ENCODE measurements at regions not wholly inside any gene's neighbourhood (a gene's known extent, or its start where the extent isn't known, plus 50 kb on each side); places are given as distances from the start of the nearest gene placed in this dataset.

- Histone ChIP-seq H3K27me3 (ENCODE audit: control insufficient read depth, insufficient read depth, low read length) (no peaks in the 10 kb centered on the region), H3K4me3 (ENCODE audit: low read depth, low read length) (no peak overlapping the region), H3K36me3 (ENCODE audit: control insufficient read depth, insufficient read depth, low read length) (no peaks in the 10 kb centered on the region)
- ChIA-PET CTCF (no interaction called here), POLR2A (no interaction called here)
- DNase-seq (ENCODE audit: low read depth), result no peak
- TF ChIP-seq, protein P1, sequence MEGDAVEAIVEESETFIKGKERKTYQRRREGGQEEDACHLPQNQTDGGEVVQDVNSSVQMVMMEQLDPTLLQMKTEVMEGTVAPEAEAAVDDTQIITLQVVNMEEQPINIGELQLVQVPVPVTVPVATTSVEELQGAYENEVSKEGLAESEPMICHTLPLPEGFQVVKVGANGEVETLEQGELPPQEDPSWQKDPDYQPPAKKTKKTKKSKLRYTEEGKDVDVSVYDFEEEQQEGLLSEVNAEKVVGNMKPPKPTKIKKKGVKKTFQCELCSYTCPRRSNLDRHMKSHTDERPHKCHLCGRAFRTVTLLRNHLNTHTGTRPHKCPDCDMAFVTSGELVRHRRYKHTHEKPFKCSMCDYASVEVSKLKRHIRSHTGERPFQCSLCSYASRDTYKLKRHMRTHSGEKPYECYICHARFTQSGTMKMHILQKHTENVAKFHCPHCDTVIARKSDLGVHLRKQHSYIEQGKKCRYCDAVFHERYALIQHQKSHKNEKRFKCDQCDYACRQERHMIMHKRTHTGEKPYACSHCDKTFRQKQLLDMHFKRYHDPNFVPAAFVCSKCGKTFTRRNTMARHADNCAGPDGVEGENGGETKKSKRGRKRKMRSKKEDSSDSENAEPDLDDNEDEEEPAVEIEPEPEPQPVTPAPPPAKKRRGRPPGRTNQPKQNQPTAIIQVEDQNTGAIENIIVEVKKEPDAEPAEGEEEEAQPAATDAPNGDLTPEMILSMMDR (IDR thresholded peaks at IDR 0.05; ENCODE audit: insufficient read depth, low read depth, low read length), result no peak
Measured at GRCh38 chr19:30083701-30084156, 141.7 kb downstream of the URI1 start.

GRCh38 chr19:30084390-30084819 is 142.4 kb downstream of the URI1 start:
- CTCF ChIA-PET, result no interaction called here
- Histone ChIP-seq H3K4me3 (ENCODE audit: low read depth, low read length) (no peak overlapping the region), H3K27me3 (ENCODE audit: control insufficient read depth, insufficient read depth, low read length) (no peaks in the 10 kb centered on the region), H3K36me3 (ENCODE audit: control insufficient read depth, insufficient read depth, low read length) (no peaks in the 10 kb centered on the region)
- TF ChIP-seq, protein P1 (IDR thresholded peaks at IDR 0.05; ENCODE audit: insufficient read depth, low read depth, low read length), result no peak
- POLR2A ChIA-PET, result no interaction called here
- DNase-seq (ENCODE audit: low read depth), result no peak

DNA sequence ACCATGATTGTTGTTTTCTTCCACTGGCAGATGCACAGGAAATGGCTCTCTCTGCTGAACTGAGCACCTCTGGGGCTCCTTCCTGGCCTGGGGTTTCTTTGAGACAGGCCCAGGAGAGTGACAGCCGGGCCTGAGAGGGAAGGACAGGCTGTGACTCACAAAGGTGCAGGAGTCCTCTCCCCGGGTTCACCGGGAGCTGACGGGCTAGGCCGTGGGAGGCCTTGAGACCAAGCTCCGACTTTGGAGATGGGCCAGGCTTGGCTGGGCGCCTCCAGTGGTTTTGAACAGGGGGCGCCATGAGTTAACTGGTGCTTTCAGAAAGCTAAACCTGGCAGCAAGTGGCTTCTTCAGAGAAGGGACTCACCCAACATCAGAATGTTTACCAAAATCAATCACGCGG is 143.4 kb downstream of the URI1 start:
- no peak for DNase-seq (ENCODE audit: low read depth)
- ChIA-PET CTCF (no interaction called here), POLR2A (no interaction called here)
- Histone ChIP-seq H3K36me3 (ENCODE audit: control insufficient read depth, insufficient read depth, low read length) (no peaks in the 10 kb centered on the region), H3K4me3 (ENCODE audit: low read depth, low read length) (no peak overlapping the region), H3K27me3 (ENCODE audit: control insufficient read depth, insufficient read depth, low read length) (no peaks in the 10 kb centered on the region)
- TF ChIP-seq, protein P1 (IDR thresholded peaks at IDR 0.05; ENCODE audit: insufficient read depth, low read depth, low read length), result no peak

DNA sequence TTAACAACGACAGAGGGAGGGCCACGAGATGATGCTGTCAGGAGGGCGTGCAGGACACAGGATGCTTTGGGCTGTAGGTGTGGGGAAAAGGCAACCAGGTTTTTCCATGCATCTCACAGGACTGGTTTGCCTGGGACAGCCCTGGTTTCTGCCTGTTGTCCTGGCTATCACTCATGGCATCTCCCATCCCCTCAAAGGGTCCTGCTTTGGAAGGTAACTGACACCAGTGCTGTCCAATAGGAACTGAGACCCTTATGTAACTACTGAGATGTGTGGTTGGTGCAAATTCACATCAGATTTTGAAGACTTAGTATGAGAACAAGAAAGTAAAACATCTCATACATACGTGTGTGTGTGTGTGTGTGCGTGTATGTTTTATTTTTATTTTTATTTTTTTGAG is 144.2 kb downstream of the URI1 start:
- Histone ChIP-seq H3K36me3 (ENCODE audit: control insufficient read depth, insufficient read depth, low read length) (no peaks in the 10 kb centered on the region), H3K27me3 (ENCODE audit: control insufficient read depth, insufficient read depth, low read length) (no peaks in the 10 kb centered on the region), H3K4me3 (ENCODE audit: low read depth, low read length) (no peak overlapping the region)
- DNase-seq (ENCODE audit: low read depth), result no peak
- ChIA-PET CTCF (no interaction called here), POLR2A (no interaction called here)
- TF ChIP-seq, protein P1 (IDR thresholded peaks at IDR 0.05; ENCODE audit: insufficient read depth, low read depth, low read length), result no peak

GRCh38 chr19:30086916-30087315 is 144.9 kb downstream of the URI1 start:
- CTCF ChIA-PET, result no interaction called here
- H3K36me3 ChIP-seq (ENCODE audit: control insufficient read depth, insufficient read depth, low read length), result no peaks in the 10 kb centered on the region
- DNase-seq (ENCODE audit: low read depth), result no peak
- POLR2A ChIA-PET, result no interaction called here
- H3K27me3 ChIP-seq (ENCODE audit: control insufficient read depth, insufficient read depth, low read length), result no peaks in the 10 kb centered on the region
- TF ChIP-seq, protein P1 (IDR thresholded peaks at IDR 0.05; ENCODE audit: insufficient read depth, low read depth, low read length), result no peak
- no peak overlapping the region for H3K4me3 ChIP-seq (ENCODE audit: low read depth, low read length)
